HEK293T (cell line): ENCODE measurements at regions not wholly inside any gene's neighbourhood (a gene's known extent, or its start where the extent isn't known, plus 50 kb on each side); places are given as distances from the start of the nearest gene placed in this dataset.
"Not testable (repeated sequence)": the region's sequence is repeated elsewhere in the genome, so short reads cannot be mapped to it uniquely, and the experiment has no call there.

ENCODE experiments used
- CTCF ChIA-PET: fragments of 350-600 bp; formaldehyde crosslinking; extraction: SDS; loops from one replicate; lab custom pipeline; 2021; ENCODE audit warnings: antibody characterized with exemption, inconsistent platforms; lab: Yijun Ruan, JAX
- POLR2A ChIA-PET: fragments of 350-600 bp; formaldehyde crosslinking; extraction: SDS; loops from one replicate; lab custom pipeline; 2020; ENCODE audit warnings: antibody characterized with exemption, inconsistent platforms; lab: Yijun Ruan, JAX
- DNase-seq: peaks from one replicate; pipeline ENCODE4 v3.0.0; 2012; ENCODE audit warnings: mixed read lengths; ENCODE audit errors: extremely low spot score
- ARNT ChIP-seq: fragments of 450-650 bp; IDR thresholded peaks from 2 replicates; pipeline ENCODE4 v1.6.1; 2017; ENCODE audit warnings: mild to moderate bottlenecking
- BHLHE40 ChIP-seq: fragments of 450-650 bp; IDR thresholded peaks from 2 replicates; pipeline ENCODE4 v1.6.1; 2016; ENCODE audit warnings: mild to moderate bottlenecking, moderate library complexity, borderline replicate concordance
- CTBP1 ChIP-seq: fragments of 450-650 bp; IDR thresholded peaks from 2 replicates; pipeline ENCODE4 v1.6.1; 2016; ENCODE audit warnings: borderline replicate concordance
- ELF4 ChIP-seq: fragments of 450-650 bp; IDR thresholded peaks from 2 replicates; pipeline ENCODE4 v1.6.1; 2017; ENCODE audit warnings: antibody characterized with exemption
- FOXA1 ChIP-seq: fragments of 450-650 bp; IDR thresholded peaks from 2 replicates; pipeline ENCODE4 v1.6.1; 2016; ENCODE audit warnings: mild to moderate bottlenecking
- FOXK2 ChIP-seq: fragments of 450-650 bp; IDR thresholded peaks from 2 replicates; pipeline ENCODE4 v1.6.1; 2016; ENCODE audit warnings: mild to moderate bottlenecking
- FOXM1 ChIP-seq: fragments of 450-650 bp; IDR thresholded peaks from 2 replicates; pipeline ENCODE4 v1.6.1; 2017; ENCODE audit warnings: mild to moderate bottlenecking, borderline replicate concordance
- HDGF ChIP-seq: fragments of 450-650 bp; IDR thresholded peaks from 2 replicates; pipeline ENCODE4 v1.6.1; 2017; ENCODE audit warnings: antibody characterized with exemption, borderline replicate concordance
- L3MBTL2 ChIP-seq: fragments of 450-650 bp; conservative IDR thresholded peaks from 2 replicates; pipeline ENCODE4 v1.6.1; 2016; ENCODE audit warnings: mild to moderate bottlenecking
- LEF1 ChIP-seq: fragments of 450-650 bp; IDR thresholded peaks from 2 replicates; pipeline ENCODE4 v1.6.1; 2017; ENCODE audit warnings: mild to moderate bottlenecking, borderline replicate concordance
- NFRKB ChIP-seq: fragments of 450-650 bp; IDR thresholded peaks from 2 replicates; pipeline ENCODE4 v1.6.1; 2016; ENCODE audit warnings: mild to moderate bottlenecking, moderate library complexity
- PKNOX1 ChIP-seq: fragments of 450-650 bp; IDR thresholded peaks from 2 replicates; pipeline ENCODE4 v1.6.1; 2016
- SP1 ChIP-seq: fragments of 450-650 bp; IDR thresholded peaks from 2 replicates; pipeline ENCODE4 v1.6.1; 2017
- SUZ12 ChIP-seq: fragments of 450-650 bp; IDR thresholded peaks from 2 replicates; pipeline ENCODE4 v1.6.1; 2016; ENCODE audit warnings: mild to moderate bottlenecking
- TARDBP ChIP-seq: fragments of 450-650 bp; IDR thresholded peaks from 2 replicates; pipeline ENCODE4 v1.6.1; 2016
- ZNF384 ChIP-seq: fragments of 450-650 bp; IDR thresholded peaks from 2 replicates; pipeline ENCODE4 v1.6.1; 2016

- TF ChIP-seq ARNT = no peak
- no peak for TF ChIP-seq SP1
- no peak for TF ChIP-seq TARDBP
- no peak for TF ChIP-seq HDGF
- TF ChIP-seq SUZ12 = no peak
- ChIA-PET POLR2A (no interaction called here), CTCF (no interaction called here)
- no peak for DNase-seq
These were observed 1571.2 kb upstream of the C9orf72 start for GRCh38 chr9:29144476-29144875.

GRCh38 chr9:29150606-29151005 lies 1577.3 kb upstream of the C9orf72 start:
- CTCF ChIA-PET = no interaction called here
- no peak for DNase-seq
- POLR2A ChIA-PET = no interaction called here
- TF ChIP-seq BHLHE40 (no peak), FOXM1 (no peak)

- TF ChIP-seq FOXK2 (no peak), BHLHE40 (no peak), FOXM1 (no peak), TARDBP (no peak), SUZ12 (no peak), PKNOX1 (no peak), ZNF384 (no peak), NFRKB (no peak), FOXA1 (no peak), HDGF (no peak), ARNT (no peak), ELF4 (no peak), CTBP1 (no peak), SP1 (no peak), L3MBTL2 (no peak), LEF1 (no peak)
- DNase-seq = no peak
- ChIA-PET POLR2A (no interaction called here), CTCF (no interaction called here)
These were observed 1587.6 kb upstream of the C9orf72 start for GRCh38 chr9:29160763-29161353.

GRCh38 chr9:29174136-29174535 lies 1600.9 kb upstream of the C9orf72 start:
- ChIA-PET CTCF (no interaction called here), POLR2A (no interaction called here)
- no peak for DNase-seq
- TF ChIP-seq LEF1 = no peak
- TF ChIP-seq FOXM1 = no peak
- no peak for TF ChIP-seq PKNOX1
- TF ChIP-seq ZNF384 = no peak
- no peak for TF ChIP-seq SP1
- no peak for TF ChIP-seq FOXK2
- no peak for TF ChIP-seq NFRKB
- no peak for TF ChIP-seq FOXA1
- TF ChIP-seq L3MBTL2 = no peak
- TF ChIP-seq ELF4 = no peak
- no peak for TF ChIP-seq BHLHE40
- no peak for TF ChIP-seq SUZ12
- TF ChIP-seq TARDBP = no peak
- no peak for TF ChIP-seq ARNT
- no peak for TF ChIP-seq HDGF
- no peak for TF ChIP-seq CTBP1

- POLR2A ChIA-PET = no interaction called here
- TF ChIP-seq BHLHE40 (no peak), FOXM1 (no peak), CTBP1 (no peak), FOXK2 (no peak), ZNF384 (no peak)
- DNase-seq = no peak
- CTCF ChIA-PET = no interaction called here
These were observed 1603.0 kb upstream of the C9orf72 start for GRCh38 chr9:29176231-29176630.

- POLR2A ChIA-PET = no interaction called here
- no peak for DNase-seq
- TF ChIP-seq FOXK2 (no peak), ARNT (no peak), TARDBP (no peak), LEF1 (no peak), ELF4 (no peak), NFRKB (no peak), SP1 (no peak), ZNF384 (no peak), FOXM1 (no peak), SUZ12 (no peak), PKNOX1 (no peak)
- CTCF ChIA-PET = no interaction called here
These were observed 1603.5 kb upstream of the C9orf72 start for GRCh38 chr9:29176786-29177185.

GRCh38 chr9:29183971-29184370 lies 1610.7 kb upstream of the C9orf72 start:
- DNase-seq = no peak
- TF ChIP-seq BHLHE40 = no peak
- TF ChIP-seq L3MBTL2 = no peak
- no peak for TF ChIP-seq ZNF384
- no peak for TF ChIP-seq SP1
- TF ChIP-seq FOXK2 = no peak
- no peak for TF ChIP-seq ELF4
- TF ChIP-seq ARNT = no peak
- TF ChIP-seq PKNOX1 = no peak
- ChIA-PET POLR2A (no interaction called here), CTCF (no interaction called here)

GRCh38 chr9:29188771-29189170 lies 1615.5 kb upstream of the C9orf72 start:
- POLR2A ChIA-PET, CTCF ChIA-PET, DNase-seq: not testable (repeated sequence)

GRCh38 chr9:29189221-29189620 lies 1615.9 kb upstream of the C9orf72 start:
- CTCF ChIA-PET, DNase-seq, POLR2A ChIA-PET: not testable (repeated sequence)
